ENCODE measurements at regions not wholly inside any gene's neighbourhood (a gene's known extent, or its start where the extent isn't known, plus 50 kb on each side); places are given as distances from the start of the nearest gene placed in this dataset.

GRCh38 chr9:106207298-106207697 is 513.0 kb downstream of the TMEM38B start:
- TF ChIP-seq ZFP3 (CRISPR knock-in tag; IDR thresholded peaks at IDR 0.05) (no peak), ZFP30 (CRISPR knock-in tag; IDR thresholded peaks at IDR 0.05) (no peak), POU6F1 (CRISPR knock-in tag; IDR thresholded peaks at IDR 0.05; ENCODE audit: borderline replicate concordance, low read depth) (no peak), TSHZ2 (CRISPR knock-in tag; IDR thresholded peaks at IDR 0.05) (no peak), TOX (CRISPR knock-in tag; IDR thresholded peaks at IDR 0.05; ENCODE audit: borderline replicate concordance) (no peak), PATZ1 (CRISPR knock-in tag; IDR thresholded peaks at IDR 0.05; ENCODE audit: borderline replicate concordance) (no peak), BACH2 (CRISPR knock-in tag; IDR thresholded peaks at IDR 0.05; ENCODE audit: borderline replicate concordance) (no peak), RARB (CRISPR knock-in tag; IDR thresholded peaks at IDR 0.05) (no peak), PPARA (CRISPR knock-in tag; IDR thresholded peaks at IDR 0.05; ENCODE audit: borderline replicate concordance) (no peak), ZC3H10 (CRISPR knock-in tag; IDR thresholded peaks at IDR 0.05) (no peak), ZNF565 (CRISPR knock-in tag; conservative IDR thresholded peaks at IDR 0.05; ENCODE audit: low read depth) (no peak), ARNTL (CRISPR knock-in tag; IDR thresholded peaks at IDR 0.05; ENCODE audit: borderline replicate concordance, low read depth) (no peak)
- TF ChIP-seq, protein P1, sequence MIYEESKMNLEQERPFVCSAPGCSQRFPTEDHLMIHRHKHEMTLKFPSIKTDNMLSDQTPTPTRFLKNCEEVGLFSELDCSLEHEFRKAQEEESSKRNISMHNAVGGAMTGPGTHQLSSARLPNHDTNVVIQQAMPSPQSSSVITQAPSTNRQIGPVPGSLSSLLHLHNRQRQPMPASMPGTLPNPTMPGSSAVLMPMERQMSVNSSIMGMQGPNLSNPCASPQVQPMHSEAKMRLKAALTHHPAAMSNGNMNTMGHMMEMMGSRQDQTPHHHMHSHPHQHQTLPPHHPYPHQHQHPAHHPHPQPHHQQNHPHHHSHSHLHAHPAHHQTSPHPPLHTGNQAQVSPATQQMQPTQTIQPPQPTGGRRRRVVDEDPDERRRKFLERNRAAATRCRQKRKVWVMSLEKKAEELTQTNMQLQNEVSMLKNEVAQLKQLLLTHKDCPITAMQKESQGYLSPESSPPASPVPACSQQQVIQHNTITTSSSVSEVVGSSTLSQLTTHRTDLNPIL (CRISPR knock-in tag; IDR thresholded peaks at IDR 0.05; ENCODE audit: low read depth), result no peak
